ENCODE measurements at regions not wholly inside any gene's neighbourhood (a gene's known extent, or its start where the extent isn't known, plus 50 kb on each side); places are given as distances from the start of the nearest gene placed in this dataset.

DNA sequence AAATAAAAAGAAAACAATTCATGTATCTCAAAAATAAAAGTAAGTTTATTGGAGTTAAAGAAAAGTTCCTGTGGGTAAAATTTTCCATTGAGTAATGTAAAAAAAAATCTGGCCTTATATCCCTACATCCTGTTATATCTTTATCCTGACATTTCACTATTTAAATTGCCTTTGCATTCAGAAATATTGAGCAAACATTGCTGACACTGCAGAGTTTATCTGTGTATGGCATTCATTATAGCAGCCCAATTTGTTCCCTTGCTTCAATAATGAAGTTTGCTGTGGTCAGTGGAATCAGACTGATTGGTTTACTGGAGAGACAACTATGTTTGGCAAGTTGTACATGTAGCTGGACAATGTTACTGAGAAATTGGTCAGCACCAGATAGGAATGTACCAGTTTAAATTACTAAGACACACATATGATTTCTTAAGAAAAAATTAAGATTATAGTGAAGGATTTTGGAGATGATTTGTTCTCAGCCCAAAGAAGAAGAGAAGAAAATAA is 271.7 kb downstream of the ANKRD7 start:
- ChIA-PET CTCF (no interaction called here), POLR2A (ENCODE audit: low non-redundant PET) (no interaction called here)
- no TSS peak for BruUV-seq (replicated peaks)
- no peak for DNase-seq (ENCODE audit: low spot score)
- Histone ChIP-seq H3K36me3 (ENCODE audit: insufficient read depth, low read length, poor library complexity, severe bottlenecking) (no peaks in the 10 kb centered on the region), H3K27ac (ENCODE audit: low read depth, low read length, poor library complexity, severe bottlenecking) (no peak overlapping the region), H3K4me3 (ENCODE audit: low read depth, low read length, poor library complexity, severe bottlenecking) (no peak overlapping the region), H3K4me1 (ENCODE audit: insufficient read depth, low read length, poor library complexity, severe bottlenecking) (no peaks in the 10 kb centered on the region), H3K27me3 (replicated peaks; ENCODE audit: insufficient read depth, low read depth, low read length, poor library complexity) (no peaks in the 10 kb centered on the region), H3K9me3 (ENCODE audit: low read depth, low read length, poor library complexity, severe bottlenecking) (no peaks in the 10 kb centered on the region)
- no peak for TF ChIP-seq EZH2 (IDR thresholded peaks at IDR 0.05; ENCODE audit: borderline replicate concordance, low read depth, low read length, poor library complexity, severe bottlenecking)
- TF ChIP-seq, protein P1, sequence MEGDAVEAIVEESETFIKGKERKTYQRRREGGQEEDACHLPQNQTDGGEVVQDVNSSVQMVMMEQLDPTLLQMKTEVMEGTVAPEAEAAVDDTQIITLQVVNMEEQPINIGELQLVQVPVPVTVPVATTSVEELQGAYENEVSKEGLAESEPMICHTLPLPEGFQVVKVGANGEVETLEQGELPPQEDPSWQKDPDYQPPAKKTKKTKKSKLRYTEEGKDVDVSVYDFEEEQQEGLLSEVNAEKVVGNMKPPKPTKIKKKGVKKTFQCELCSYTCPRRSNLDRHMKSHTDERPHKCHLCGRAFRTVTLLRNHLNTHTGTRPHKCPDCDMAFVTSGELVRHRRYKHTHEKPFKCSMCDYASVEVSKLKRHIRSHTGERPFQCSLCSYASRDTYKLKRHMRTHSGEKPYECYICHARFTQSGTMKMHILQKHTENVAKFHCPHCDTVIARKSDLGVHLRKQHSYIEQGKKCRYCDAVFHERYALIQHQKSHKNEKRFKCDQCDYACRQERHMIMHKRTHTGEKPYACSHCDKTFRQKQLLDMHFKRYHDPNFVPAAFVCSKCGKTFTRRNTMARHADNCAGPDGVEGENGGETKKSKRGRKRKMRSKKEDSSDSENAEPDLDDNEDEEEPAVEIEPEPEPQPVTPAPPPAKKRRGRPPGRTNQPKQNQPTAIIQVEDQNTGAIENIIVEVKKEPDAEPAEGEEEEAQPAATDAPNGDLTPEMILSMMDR (conservative IDR thresholded peaks at IDR 0.05; ENCODE audit: low read depth, low read length): no peak
- intact Hi-C loops (cut with micrococcal nuclease; ENCODE audit: unreplicated experiment): no loop called here

DNA sequence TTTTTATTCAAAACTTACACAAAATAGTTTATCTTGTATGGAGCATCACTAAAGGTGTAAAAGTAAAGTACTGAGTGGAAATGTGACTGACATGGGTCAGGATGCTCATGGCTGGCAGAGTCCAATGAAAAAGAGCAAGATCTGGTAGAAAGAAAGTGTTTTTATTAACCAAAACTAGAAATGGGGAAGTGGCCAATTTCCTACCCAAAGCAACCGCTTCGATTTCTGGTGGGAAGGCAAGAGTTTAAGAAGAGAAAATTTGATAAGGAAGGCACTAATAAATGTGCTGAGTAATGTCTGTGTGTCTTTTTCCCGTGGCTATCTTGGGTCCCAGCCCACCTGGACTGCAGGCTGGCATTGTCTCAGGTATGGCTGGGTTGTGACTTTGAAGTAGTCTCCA is 277.7 kb downstream of the ANKRD7 start:
- H3K27ac ChIP-seq (ENCODE audit: low read depth, low read length, poor library complexity, severe bottlenecking): no peak overlapping the region
- no peaks in the 10 kb centered on the region for H3K27me3 ChIP-seq (replicated peaks; ENCODE audit: insufficient read depth, low read depth, low read length, poor library complexity)
- CTCF ChIA-PET: no interaction called here
- H3K9me3 ChIP-seq (ENCODE audit: low read depth, low read length, poor library complexity, severe bottlenecking): no peaks in the 10 kb centered on the region
- intact Hi-C loops (cut with micrococcal nuclease; ENCODE audit: unreplicated experiment): no loop called here
- POLR2A ChIA-PET (ENCODE audit: low non-redundant PET): no interaction called here
- TF ChIP-seq, protein P1 (conservative IDR thresholded peaks at IDR 0.05; ENCODE audit: low read depth, low read length): no peak
- no peak for TF ChIP-seq EZH2 (IDR thresholded peaks at IDR 0.05; ENCODE audit: borderline replicate concordance, low read depth, low read length, poor library complexity, severe bottlenecking)
- no peaks in the 10 kb centered on the region for H3K36me3 ChIP-seq (ENCODE audit: insufficient read depth, low read length, poor library complexity, severe bottlenecking)
- H3K4me1 ChIP-seq (ENCODE audit: insufficient read depth, low read length, poor library complexity, severe bottlenecking): no peaks in the 10 kb centered on the region
- no peak for DNase-seq (ENCODE audit: low spot score)
- BruUV-seq (replicated peaks): no TSS peak
- no peak overlapping the region for H3K4me3 ChIP-seq (ENCODE audit: low read depth, low read length, poor library complexity, severe bottlenecking)

DNA sequence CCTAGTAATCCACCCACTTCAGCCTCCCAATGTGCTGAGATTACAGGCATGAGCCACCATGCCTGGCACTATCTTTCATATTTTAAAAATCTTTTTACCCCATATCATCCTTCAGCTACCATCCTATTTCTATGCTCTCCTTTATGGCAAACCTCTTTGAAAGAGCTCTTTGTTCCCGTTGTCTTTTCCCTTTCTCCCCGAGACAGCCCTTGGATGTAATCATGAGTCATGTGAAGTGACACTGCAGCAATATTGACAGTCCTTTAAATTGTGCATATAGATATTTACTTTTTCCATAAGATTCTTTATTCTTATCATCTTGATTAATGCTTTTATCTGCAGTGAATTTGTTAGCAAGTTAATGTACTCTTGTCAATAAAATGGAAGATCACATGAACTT is 286.6 kb downstream of the ANKRD7 start:
- no peaks in the 10 kb centered on the region for H3K4me1 ChIP-seq (ENCODE audit: insufficient read depth, low read length, poor library complexity, severe bottlenecking)
- H3K36me3 ChIP-seq (ENCODE audit: insufficient read depth, low read length, poor library complexity, severe bottlenecking): no peaks in the 10 kb centered on the region
- intact Hi-C loops (cut with micrococcal nuclease; ENCODE audit: unreplicated experiment): no loop called here
- POLR2A ChIA-PET (ENCODE audit: low non-redundant PET): no interaction called here
- H3K27me3 ChIP-seq (replicated peaks; ENCODE audit: insufficient read depth, low read depth, low read length, poor library complexity): no peaks in the 10 kb centered on the region
- no peak for DNase-seq (ENCODE audit: low spot score)
- BruUV-seq (replicated peaks): no TSS peak
- CTCF ChIA-PET: no interaction called here
- no peaks in the 10 kb centered on the region for H3K9me3 ChIP-seq (ENCODE audit: low read depth, low read length, poor library complexity, severe bottlenecking)
- no peak for TF ChIP-seq EZH2 (IDR thresholded peaks at IDR 0.05; ENCODE audit: borderline replicate concordance, low read depth, low read length, poor library complexity, severe bottlenecking)
- TF ChIP-seq, protein P1 (conservative IDR thresholded peaks at IDR 0.05; ENCODE audit: low read depth, low read length): no peak
- H3K27ac ChIP-seq (ENCODE audit: low read depth, low read length, poor library complexity, severe bottlenecking): no peak overlapping the region
- no peak overlapping the region for H3K4me3 ChIP-seq (ENCODE audit: low read depth, low read length, poor library complexity, severe bottlenecking)

Data from A673 (cell line).